ENCODE measurements at regions not wholly inside any gene's neighbourhood (a gene's known extent, or its start where the extent isn't known, plus 50 kb on each side); places are given as distances from the start of the nearest gene placed in this dataset.

- WGBS (ENCODE audit: insufficient coverage), result 96% methylated on average over 10 of the region's 16 CpGs
- Histone ChIP-seq H3K4me3 (ENCODE audit: control insufficient read depth in 1 of 7, extremely low read depth in 1 of 7, insufficient read depth in 4 of 7, low read depth in 2 of 7, low read length in 6 of 7) (no peak overlapping the region), H3K27me3 (replicated peaks in 2 of 5; ENCODE audit: control insufficient read depth in 4 of 5, insufficient read depth in 5 of 5, low read length in 4 of 5) (peaks cover 0 to 3% (median 0%) of the 10 kb centered on the region in 5 experiments), H3K27ac (ENCODE audit: insufficient read depth in 1 of 2, low read depth in 1 of 2, low read length in 2 of 2, poor library complexity in 1 of 2, severe bottlenecking in 2 of 2) (no peak overlapping the region), H3K4me1 (ENCODE audit: control extremely low read depth in 1 of 4, control insufficient read depth in 4 of 4, insufficient read depth in 4 of 4, low read length in 3 of 4) (peaks cover 0 to 20% (median 8%) of the 10 kb centered on the region in 4 experiments), H3K9me3 (ENCODE audit: control extremely low read depth in 1 of 5, control insufficient read depth in 4 of 5, insufficient read depth in 2 of 5, low read depth in 1 of 5, low read length in 4 of 5) (no peaks in the 10 kb centered on the region), H3K36me3 (ENCODE audit: control insufficient read depth in 4 of 4, insufficient read depth in 4 of 4, low read length in 3 of 4) (no peaks in the 10 kb centered on the region)
- ChIA-PET POLR2A (no interaction called here), CTCF (no interaction called here)
- DNase-seq, result no peak
Observed at GRCh38 chr2:129766374-129766993, 213.0 kb upstream of the RAB6C start.

GRCh38 chr2:129767346-129768035 is 212.0 kb upstream of the RAB6C start:
- ChIA-PET POLR2A (no interaction called here), CTCF (no interaction called here)
- no peak overlapping the region for H3K4me3 ChIP-seq (ENCODE audit: control insufficient read depth in 1 of 7, extremely low read depth in 1 of 7, insufficient read depth in 4 of 7, low read depth in 2 of 7, low read length in 6 of 7)
- whole genome bisulfite sequencing (ENCODE audit: insufficient coverage), result 98% methylated on average over 21 of the region's 22 CpGs
- no peak for DNase-seq
- H3K36me3 ChIP-seq (ENCODE audit: control insufficient read depth in 4 of 4, insufficient read depth in 4 of 4, low read length in 3 of 4), result no peaks in the 10 kb centered on the region
- H3K9me3 ChIP-seq (ENCODE audit: control extremely low read depth in 1 of 5, control insufficient read depth in 4 of 5, insufficient read depth in 2 of 5, low read depth in 1 of 5, low read length in 4 of 5), result peaks cover 0 to 3% (median 0%) of the 10 kb centered on the region in 5 experiments
- no peak overlapping the region for H3K27ac ChIP-seq (ENCODE audit: insufficient read depth in 1 of 2, low read depth in 1 of 2, low read length in 2 of 2, poor library complexity in 1 of 2, severe bottlenecking in 2 of 2)
- peaks cover 0 to 20% (median 8%) of the 10 kb centered on the region in 4 experiments for H3K4me1 ChIP-seq (ENCODE audit: control extremely low read depth in 1 of 4, control insufficient read depth in 4 of 4, insufficient read depth in 4 of 4, low read length in 3 of 4)
- peaks cover 0 to 3% (median 0%) of the 10 kb centered on the region in 5 experiments for H3K27me3 ChIP-seq (replicated peaks in 2 of 5; ENCODE audit: control insufficient read depth in 4 of 5, insufficient read depth in 5 of 5, low read length in 4 of 5)

GRCh38 chr2:129768036-129768386 is 211.5 kb upstream of the RAB6C start:
- Histone ChIP-seq H3K27ac (ENCODE audit: insufficient read depth in 1 of 2, low read depth in 1 of 2, low read length in 2 of 2, poor library complexity in 1 of 2, severe bottlenecking in 2 of 2) (no peak overlapping the region), H3K4me1 (ENCODE audit: control extremely low read depth in 1 of 4, control insufficient read depth in 4 of 4, insufficient read depth in 4 of 4, low read length in 3 of 4) (peaks cover 0 to 19% (median 8%) of the 10 kb centered on the region in 4 experiments), H3K27me3 (replicated peaks in 2 of 5; ENCODE audit: control insufficient read depth in 4 of 5, insufficient read depth in 5 of 5, low read length in 4 of 5) (peaks cover 0 to 3% (median 0%) of the 10 kb centered on the region in 5 experiments), H3K9me3 (ENCODE audit: control extremely low read depth in 1 of 5, control insufficient read depth in 4 of 5, insufficient read depth in 2 of 5, low read depth in 1 of 5, low read length in 4 of 5) (peaks cover 0 to 4% (median 2%) of the 10 kb centered on the region in 5 experiments), H3K4me3 (ENCODE audit: control insufficient read depth in 1 of 7, extremely low read depth in 1 of 7, insufficient read depth in 4 of 7, low read depth in 2 of 7, low read length in 6 of 7) (no peak overlapping the region), H3K36me3 (ENCODE audit: control insufficient read depth in 4 of 4, insufficient read depth in 4 of 4, low read length in 3 of 4) (no peaks in the 10 kb centered on the region)
- CTCF ChIA-PET, result interaction anchor here (2.2 kb wide), 1 partner anchor 18 kb away, joined by 5 read pairs; no protein-coding TSS in a partner anchor
- DNase-seq, result no peak
- POLR2A ChIA-PET, result no interaction called here
- WGBS (ENCODE audit: insufficient coverage), result 91% methylated on average over 6 of the region's 6 CpGs

DNA sequence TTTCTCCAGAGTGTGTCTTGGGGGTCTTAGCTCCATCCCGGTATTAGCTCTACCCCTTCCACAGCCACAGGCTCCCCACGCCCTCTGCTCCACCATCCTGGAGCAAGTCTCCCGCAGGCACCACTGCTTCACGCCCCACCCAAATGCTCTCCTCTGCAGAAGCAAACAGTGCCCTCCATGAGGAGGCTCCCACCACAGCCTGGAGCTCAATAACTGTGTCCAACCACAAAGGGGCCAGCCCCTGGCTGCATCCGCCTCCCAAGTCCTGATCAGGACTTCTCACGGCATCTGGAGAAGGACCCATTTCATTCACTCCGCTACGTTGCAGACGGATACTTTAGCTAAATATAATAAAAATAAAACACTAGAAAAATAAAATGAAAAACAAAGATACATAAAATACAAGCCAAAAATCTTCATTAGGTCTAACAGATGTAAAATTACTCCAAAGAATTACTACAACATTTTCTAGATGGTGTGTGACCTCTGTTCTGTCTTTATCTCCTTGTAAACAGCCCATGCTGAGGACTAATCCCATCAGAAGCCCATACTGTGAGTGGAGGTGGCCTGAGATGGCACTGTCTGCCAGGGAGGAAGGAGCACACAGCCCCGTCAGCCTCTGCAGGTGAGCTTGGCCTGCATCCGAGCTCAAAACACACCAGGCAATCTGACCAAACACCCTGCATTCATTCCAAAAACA is 210.8 kb upstream of the RAB6C start:
- ChIA-PET POLR2A (no interaction called here), CTCF (interaction anchor here (2.2 kb wide), 1 partner anchor 17 kb away, joined by 5 read pairs; no protein-coding TSS in a partner anchor)
- Histone ChIP-seq H3K9me3 (ENCODE audit: control extremely low read depth in 1 of 5, control insufficient read depth in 4 of 5, insufficient read depth in 2 of 5, low read depth in 1 of 5, low read length in 4 of 5) (peaks cover 0 to 4% (median 2%) of the 10 kb centered on the region in 5 experiments), H3K4me1 (ENCODE audit: control extremely low read depth in 1 of 4, control insufficient read depth in 4 of 4, insufficient read depth in 4 of 4, low read length in 3 of 4) (peaks cover 0 to 13% (median 5%) of the 10 kb centered on the region in 4 experiments), H3K27me3 (replicated peaks in 2 of 5; ENCODE audit: control insufficient read depth in 4 of 5, insufficient read depth in 5 of 5, low read length in 4 of 5) (peaks cover 0 to 3% (median 0%) of the 10 kb centered on the region in 5 experiments), H3K36me3 (ENCODE audit: control insufficient read depth in 4 of 4, insufficient read depth in 4 of 4, low read length in 3 of 4) (no peaks in the 10 kb centered on the region), H3K27ac (ENCODE audit: insufficient read depth in 1 of 2, low read depth in 1 of 2, low read length in 2 of 2, poor library complexity in 1 of 2, severe bottlenecking in 2 of 2) (no peak overlapping the region), H3K4me3 (ENCODE audit: control insufficient read depth in 1 of 7, extremely low read depth in 1 of 7, insufficient read depth in 4 of 7, low read depth in 2 of 7, low read length in 6 of 7) (no peak overlapping the region)
- WGBS (ENCODE audit: insufficient coverage), result 94% methylated on average over 6 of the region's 11 CpGs
- no peak for DNase-seq

GRCh38 chr2:129769185-129769991 is 210.1 kb upstream of the RAB6C start:
- H3K27me3 ChIP-seq (replicated peaks in 2 of 5; ENCODE audit: control insufficient read depth in 4 of 5, insufficient read depth in 5 of 5, low read length in 4 of 5), result peaks cover 0 to 3% (median 0%) of the 10 kb centered on the region in 5 experiments
- H3K4me1 ChIP-seq (ENCODE audit: control extremely low read depth in 1 of 4, control insufficient read depth in 4 of 4, insufficient read depth in 4 of 4, low read length in 3 of 4), result peaks cover 0 to 6% (median 2%) of the 10 kb centered on the region in 4 experiments
- H3K9me3 ChIP-seq (ENCODE audit: control extremely low read depth in 1 of 5, control insufficient read depth in 4 of 5, insufficient read depth in 2 of 5, low read depth in 1 of 5, low read length in 4 of 5), result peaks cover 0 to 4% (median 2%) of the 10 kb centered on the region in 5 experiments
- no peak overlapping the region for H3K27ac ChIP-seq (ENCODE audit: insufficient read depth in 1 of 2, low read depth in 1 of 2, low read length in 2 of 2, poor library complexity in 1 of 2, severe bottlenecking in 2 of 2)
- H3K4me3 ChIP-seq (ENCODE audit: control insufficient read depth in 1 of 7, extremely low read depth in 1 of 7, insufficient read depth in 4 of 7, low read depth in 2 of 7, low read length in 6 of 7), result no peak overlapping the region
- DNase-seq, result no peak
- WGBS (ENCODE audit: insufficient coverage), result 83% methylated on average over 8 of the region's 11 CpGs
- POLR2A ChIA-PET, result no interaction called here
- H3K36me3 ChIP-seq (ENCODE audit: control insufficient read depth in 4 of 4, insufficient read depth in 4 of 4, low read length in 3 of 4), result no peaks in the 10 kb centered on the region
- CTCF ChIA-PET, result interaction anchor here (2.2 kb wide), 1 partner anchor 17 kb away, joined by 5 read pairs; no protein-coding TSS in a partner anchor

- CTCF ChIA-PET, result interaction anchor here (1.0 kb wide), 1 partner anchor 15 kb away, joined by 3 read pairs; no protein-coding TSS in a partner anchor
- peaks cover 0 to 3% (median 0%) of the 10 kb centered on the region in 5 experiments for H3K27me3 ChIP-seq (replicated peaks in 2 of 5; ENCODE audit: control insufficient read depth in 4 of 5, insufficient read depth in 5 of 5, low read length in 4 of 5)
- POLR2A ChIA-PET, result no interaction called here
- 91% methylated on average over 4 of the region's 6 CpGs for WGBS (ENCODE audit: insufficient coverage)
- H3K9me3 ChIP-seq (ENCODE audit: control extremely low read depth in 1 of 5, control insufficient read depth in 4 of 5, insufficient read depth in 2 of 5, low read depth in 1 of 5, low read length in 4 of 5), result peaks cover 0 to 4% (median 2%) of the 10 kb centered on the region in 5 experiments
- no peaks in the 10 kb centered on the region for H3K4me1 ChIP-seq (ENCODE audit: control extremely low read depth in 1 of 4, control insufficient read depth in 4 of 4, insufficient read depth in 4 of 4, low read length in 3 of 4)
- no peak overlapping the region for H3K27ac ChIP-seq (ENCODE audit: insufficient read depth in 1 of 2, low read depth in 1 of 2, low read length in 2 of 2, poor library complexity in 1 of 2, severe bottlenecking in 2 of 2)
- H3K36me3 ChIP-seq (ENCODE audit: control insufficient read depth in 4 of 4, insufficient read depth in 4 of 4, low read length in 3 of 4), result no peaks in the 10 kb centered on the region
- DNase-seq, result no peak
- H3K4me3 ChIP-seq (ENCODE audit: control insufficient read depth in 1 of 7, extremely low read depth in 1 of 7, insufficient read depth in 4 of 7, low read depth in 2 of 7, low read length in 6 of 7), result no peak overlapping the region
Observed at GRCh38 chr2:129771418-129772189, 207.9 kb upstream of the RAB6C start.
